Cardiac fibroblast (primary cell): ENCODE measurements at regions not wholly inside any gene's neighbourhood (a gene's known extent, or its start where the extent isn't known, plus 50 kb on each side); places are given as distances from the start of the nearest gene placed in this dataset.

Source experiments
- DNase-seq, 2 donors: peaks; one replicate each; pipeline versions ENCODE4 v3.0.0 to v3.0.0-alpha.2; 2010; ENCODE audit warnings: low read depth in 2 of 2
- H3K4me3 ChIP-seq, 2 donors: replicated peaks in 1 of 2; 1 replicate in 1 of 2; 2 replicates in 1 of 2; pipeline ENCODE4 v1.5.1; 2011; ENCODE audit warnings: low read depth in 2 of 2, low read length in 2 of 2, mild to moderate bottlenecking in 2 of 2, moderate library complexity in 1 of 2
- TF ChIP-seq, protein P1 (sequence below): IDR thresholded peaks from one replicate; pipeline ENCODE4 v1.5.1; 2011; ENCODE audit warnings: low read depth, mild to moderate bottlenecking, low read length, inconsistent platforms

DNA sequence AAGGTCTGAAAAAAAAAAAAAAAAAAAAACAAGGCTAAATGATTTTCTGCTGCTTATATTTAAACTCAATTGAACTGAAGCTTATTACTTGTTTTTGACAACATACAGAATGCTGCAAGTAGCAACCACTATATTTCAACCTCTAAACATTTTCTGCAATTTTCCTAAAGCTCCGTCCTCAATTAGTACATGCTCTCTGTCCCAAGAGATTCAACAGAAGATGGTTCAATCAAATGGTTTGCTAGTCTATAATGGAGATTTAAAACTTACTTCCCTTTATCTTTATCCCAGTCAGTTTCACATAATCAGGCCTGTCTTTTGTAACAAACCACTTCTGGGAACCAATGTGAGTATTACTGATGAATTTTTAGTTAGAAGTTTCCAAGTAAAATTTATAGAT, 485.1 kb upstream of the CDH7 start:
- no peak for DNase-seq
- H3K4me3 ChIP-seq: no peak overlapping the region
- TF ChIP-seq, protein P1, sequence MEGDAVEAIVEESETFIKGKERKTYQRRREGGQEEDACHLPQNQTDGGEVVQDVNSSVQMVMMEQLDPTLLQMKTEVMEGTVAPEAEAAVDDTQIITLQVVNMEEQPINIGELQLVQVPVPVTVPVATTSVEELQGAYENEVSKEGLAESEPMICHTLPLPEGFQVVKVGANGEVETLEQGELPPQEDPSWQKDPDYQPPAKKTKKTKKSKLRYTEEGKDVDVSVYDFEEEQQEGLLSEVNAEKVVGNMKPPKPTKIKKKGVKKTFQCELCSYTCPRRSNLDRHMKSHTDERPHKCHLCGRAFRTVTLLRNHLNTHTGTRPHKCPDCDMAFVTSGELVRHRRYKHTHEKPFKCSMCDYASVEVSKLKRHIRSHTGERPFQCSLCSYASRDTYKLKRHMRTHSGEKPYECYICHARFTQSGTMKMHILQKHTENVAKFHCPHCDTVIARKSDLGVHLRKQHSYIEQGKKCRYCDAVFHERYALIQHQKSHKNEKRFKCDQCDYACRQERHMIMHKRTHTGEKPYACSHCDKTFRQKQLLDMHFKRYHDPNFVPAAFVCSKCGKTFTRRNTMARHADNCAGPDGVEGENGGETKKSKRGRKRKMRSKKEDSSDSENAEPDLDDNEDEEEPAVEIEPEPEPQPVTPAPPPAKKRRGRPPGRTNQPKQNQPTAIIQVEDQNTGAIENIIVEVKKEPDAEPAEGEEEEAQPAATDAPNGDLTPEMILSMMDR: no peak

DNA sequence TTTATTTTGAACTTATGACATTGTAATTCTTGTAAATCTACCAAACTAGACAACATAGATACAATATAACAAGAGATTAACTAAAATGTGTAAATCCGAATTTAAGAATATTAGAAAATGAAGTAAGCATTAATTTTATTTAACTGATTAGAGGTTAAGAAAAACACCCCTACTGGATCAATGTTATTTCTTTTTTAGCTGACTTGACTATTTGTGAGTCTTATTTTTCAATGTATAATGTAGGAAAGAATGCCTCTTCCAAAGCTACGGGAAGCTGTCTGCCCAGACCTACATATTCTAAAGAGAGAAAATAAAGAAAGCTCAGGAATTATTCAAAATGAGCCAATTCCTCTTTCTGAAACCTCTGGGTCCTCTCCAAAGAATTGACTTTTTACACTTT, 490.8 kb upstream of the CDH7 start:
- H3K4me3 ChIP-seq: no peak overlapping the region
- TF ChIP-seq, protein P1: no peak
- DNase-seq: no peak

DNA sequence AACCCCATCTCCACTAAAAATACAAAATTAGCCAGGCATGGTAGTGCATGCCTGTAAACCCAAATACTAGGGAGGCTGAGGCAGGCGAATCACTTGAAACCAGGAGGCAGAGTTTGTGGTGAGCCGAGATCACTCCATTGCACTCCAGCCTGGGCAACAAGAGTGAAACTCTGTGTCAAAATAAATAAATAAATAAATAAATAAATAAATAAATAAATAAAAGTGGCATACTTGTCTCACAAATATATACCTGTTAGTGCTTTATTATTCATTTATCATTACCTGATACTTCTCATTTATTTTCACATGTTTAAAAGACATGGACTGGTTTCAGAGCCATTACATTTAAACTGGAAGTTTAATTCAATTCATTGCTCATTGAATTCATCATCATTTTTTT, 491.4 kb upstream of the CDH7 start:
- DNase-seq: no peak
- TF ChIP-seq, protein P1: no peak
- H3K4me3 ChIP-seq: no peak overlapping the region

DNA sequence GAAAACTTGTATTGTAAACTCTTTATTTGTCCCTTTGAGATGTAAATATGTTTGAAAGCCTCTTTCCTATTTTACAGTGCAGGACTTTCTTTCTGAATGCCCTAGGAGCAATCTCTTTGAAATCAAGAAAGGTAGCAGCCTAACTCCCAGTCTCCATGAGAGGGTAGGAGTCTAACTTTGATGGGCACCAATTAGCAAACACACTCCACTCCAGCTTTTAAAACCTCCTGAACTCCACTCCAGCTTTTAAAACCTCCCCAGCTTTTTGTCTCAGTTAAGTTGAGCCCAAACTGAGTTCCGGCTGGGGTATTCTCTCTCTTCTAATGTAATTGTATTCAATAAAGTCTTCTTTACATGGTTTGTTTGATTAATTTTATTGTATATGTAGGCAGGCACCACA, 493.7 kb upstream of the CDH7 start:
- H3K4me3 ChIP-seq: no peak overlapping the region
- TF ChIP-seq, protein P1: no peak
- DNase-seq: no peak

DNA sequence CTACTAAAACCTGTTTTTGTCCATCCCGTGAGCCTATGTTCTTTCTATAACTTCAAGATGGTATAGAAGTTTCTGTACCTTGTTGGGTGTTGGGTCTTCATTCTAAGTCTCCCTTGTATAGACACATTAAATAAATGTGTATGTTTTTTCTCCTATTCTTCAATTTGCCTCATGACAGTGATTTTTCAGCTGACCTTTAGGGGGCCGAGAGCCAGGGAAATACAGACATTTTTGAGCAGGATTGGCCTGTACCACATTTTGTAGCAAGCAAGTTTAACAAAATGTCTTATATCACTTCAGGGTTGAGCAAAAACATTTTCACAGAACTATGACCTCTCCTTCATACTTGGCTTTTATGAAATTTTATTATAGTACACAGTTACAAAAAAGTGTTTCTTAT, 495.4 kb upstream of the CDH7 start:
- TF ChIP-seq, protein P1: no peak
- no peak for DNase-seq
- no peak overlapping the region for H3K4me3 ChIP-seq

DNA sequence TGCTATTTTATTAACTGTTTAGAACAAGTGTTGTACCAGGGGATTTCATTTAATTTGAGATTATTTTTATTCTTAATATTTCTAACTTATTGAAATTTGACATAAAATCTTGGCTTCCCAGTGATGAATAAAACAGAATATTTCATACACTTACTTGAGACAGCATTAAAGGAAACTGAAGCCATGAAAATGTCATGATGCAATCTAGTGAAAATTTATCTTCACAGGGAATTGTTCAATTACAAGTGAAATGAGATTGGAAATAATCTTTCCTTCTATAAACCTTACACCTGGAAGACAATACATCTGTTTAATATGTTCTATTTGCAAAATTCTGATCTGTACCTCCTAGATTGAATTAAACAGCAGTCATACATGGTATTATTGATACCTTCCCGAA, 511.0 kb upstream of the CDH7 start:
- TF ChIP-seq, protein P1: no peak
- no peak overlapping the region for H3K4me3 ChIP-seq
- no peak for DNase-seq

DNA sequence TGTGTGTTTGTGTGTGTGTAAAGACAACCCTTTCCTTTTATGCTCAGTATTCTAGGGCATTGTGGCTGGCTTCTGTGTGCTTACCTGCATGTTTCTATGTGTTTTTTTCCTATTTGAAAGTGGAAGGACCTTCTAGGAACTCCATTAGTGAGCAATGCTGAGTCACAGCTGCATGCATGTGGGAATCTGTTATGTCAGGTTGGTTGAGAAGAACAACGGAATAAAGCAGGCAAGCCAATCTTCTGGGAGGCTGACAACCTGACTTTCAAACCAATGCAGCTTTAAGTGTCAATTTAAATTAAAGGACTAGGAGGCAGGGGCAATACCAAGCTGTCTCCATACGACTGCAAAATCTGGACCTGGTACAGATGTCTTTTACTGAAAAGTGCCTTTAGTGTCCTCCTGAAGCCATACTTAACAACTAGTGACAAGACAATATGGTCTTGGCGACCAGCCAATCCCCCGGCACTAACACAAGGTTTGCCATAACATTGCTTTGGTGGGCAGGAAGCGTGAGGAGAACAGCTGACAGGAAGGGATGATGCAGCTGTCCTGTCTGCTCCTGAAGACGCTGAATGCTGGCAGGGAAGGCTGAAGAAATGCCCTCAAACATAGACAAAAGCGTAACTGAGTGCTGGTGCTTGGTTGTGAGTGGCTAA, 514.7 kb upstream of the CDH7 start:
- H3K4me3 ChIP-seq: no peak overlapping the region
- DNase-seq: no peak
- TF ChIP-seq, protein P1: no peak
